PC-9 (cell line): ENCODE measurements at regions not wholly inside any gene's neighbourhood (a gene's known extent, or its start where the extent isn't known, plus 50 kb on each side); places are given as distances from the start of the nearest gene placed in this dataset.

Source experiments
- BruUV-seq: library from RNA; stranded (reverse); fragments of 400-500 nt; replicated peaks from 2 replicates; lab custom pipeline; 2021; lab: Mats Ljungman, UMichigan
- CTCF ChIA-PET: fragments of 300-600 bp; sonication (Branson Sonifier 250); formaldehyde crosslinking; loops from one replicate; lab custom pipeline; 2022; ENCODE audit warnings: antibody characterized with exemption; lab: Charles Lee
- POLR2A ChIA-PET: fragments of 300-600 bp; sonication (Branson Sonifier 250); formaldehyde crosslinking; loops from one replicate; lab custom pipeline; 2022; ENCODE audit warnings: antibody characterized with exemption; ENCODE audit not compliant: unreplicated experiment; lab: Charles Lee
- DNase-seq, 2 experiments: peaks; one replicate each; pipeline versions ENCODE4 v3.0.0 to v3.0.0-alpha.2; 2015 to 2022; ENCODE audit warnings: mixed read lengths in 1 of 2
- H2AFZ ChIP-seq: fragments of 200-600 bp; sonication (generic); 2 replicates; pipeline ENCODE4 v1.8.1; 2017; ENCODE audit warnings: antibody characterized with exemption
- H3F3A ChIP-seq: fragments of 200-600 bp; sonication (generic); 2 replicates; pipeline ENCODE4 v1.8.1; 2017; ENCODE audit warnings: antibody characterized with exemption, mild to moderate bottlenecking, low read depth; ENCODE audit not compliant: insufficient read depth
- H3K27ac ChIP-seq: fragments of 200-600 bp; sonication (generic); 2 replicates; pipeline ENCODE4 v1.6.1; 2016; ENCODE audit warnings: mixed run types
- H3K27me3 ChIP-seq: fragments of 200-600 bp; sonication (generic); 2 replicates; pipeline ENCODE4 v1.6.1; 2016; ENCODE audit warnings: low read depth, mixed run types; ENCODE audit not compliant: insufficient read depth
- H3K36me3 ChIP-seq: fragments of 200-600 bp; sonication (generic); 2 replicates; pipeline ENCODE4 v1.6.1; 2016; ENCODE audit warnings: low read depth, mixed run types
- H3K4me1 ChIP-seq: fragments of 200-600 bp; sonication (generic); replicated peaks from 2 replicates; pipeline ENCODE4 v1.6.1; 2016; ENCODE audit warnings: mixed run types; ENCODE audit not compliant: insufficient read depth
- H3K4me2 ChIP-seq: fragments of 200-600 bp; sonication (generic); 2 replicates; pipeline ENCODE4 v1.6.1; 2017; ENCODE audit warnings: mixed run types
- H3K4me3 ChIP-seq: fragments of 200-600 bp; sonication (generic); 2 replicates; pipeline ENCODE4 v1.6.1; 2016; ENCODE audit warnings: mixed run types
- H3K79me2 ChIP-seq: fragments of 200-600 bp; sonication (generic); 2 replicates; pipeline ENCODE4 v1.6.1; 2017; ENCODE audit warnings: low read depth, mixed run types
- H3K9me2 ChIP-seq: fragments of 200-600 bp; sonication (generic); 2 replicates; pipeline ENCODE4 v1.8.1; 2017; ENCODE audit warnings: mild to moderate bottlenecking; ENCODE audit not compliant: insufficient read depth
- H3K9me3 ChIP-seq: fragments of 200-600 bp; sonication (generic); 2 replicates; pipeline ENCODE4 v1.8.1; 2016; ENCODE audit warnings: low read depth; ENCODE audit not compliant: insufficient read depth
- H4K20me1 ChIP-seq: fragments of 200-600 bp; sonication (generic); 2 replicates; pipeline ENCODE4 v1.8.1; 2017; ENCODE audit not compliant: insufficient read depth
- EZH2 ChIP-seq: fragments of 200-600 bp; sonication (generic); IDR thresholded peaks from 2 replicates; pipeline ENCODE4 v1.8.0; 2017; ENCODE audit warnings: antibody characterized with exemption, low read depth
- intact Hi-C: fragments of 100-400 bp; cut with micrococcal nuclease; formaldehyde crosslinking; loops from one replicate; pipeline ENCODE4 v1.10.0; 2022; ENCODE audit not compliant: unreplicated experiment
- TF ChIP-seq, protein P1 (sequence below): fragments of 200-600 bp; sonication (generic); conservative IDR thresholded peaks from 2 replicates; pipeline ENCODE4 v1.6.1; 2017; ENCODE audit warnings: mixed run types, antibody characterized with exemption, mild to moderate bottlenecking, moderate library complexity

DNA sequence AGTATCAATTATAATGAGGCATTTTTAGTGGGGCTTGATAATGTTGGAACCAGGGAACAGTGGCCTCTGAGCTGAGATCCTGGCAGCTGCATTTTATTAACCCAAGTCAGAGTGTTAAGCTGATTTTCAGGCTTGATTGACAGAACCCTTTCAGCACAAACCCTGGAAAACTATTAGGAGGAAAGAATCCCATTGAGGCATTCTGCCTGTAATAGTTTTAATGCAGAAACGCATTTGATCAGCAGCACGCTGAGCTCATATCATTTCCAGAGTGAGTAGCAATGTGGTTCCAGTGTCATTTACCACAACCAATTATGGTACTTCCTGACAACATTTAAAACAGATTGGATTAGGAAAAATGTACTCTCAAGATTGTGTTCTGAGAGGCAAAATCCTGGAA lies 78.3 kb upstream of the BARHL2 start:
- Histone ChIP-seq H3K4me3 (no peak overlapping the region), H2AFZ (no peak overlapping the region), H3K27me3 (no peaks in the 10 kb centered on the region), H3K4me2 (no peak overlapping the region), H3F3A (no peaks in the 10 kb centered on the region), H3K79me2 (no peaks in the 10 kb centered on the region), H3K27ac (no peak overlapping the region), H3K4me1 (no peaks in the 10 kb centered on the region), H4K20me1 (no peaks in the 10 kb centered on the region), H3K36me3 (no peaks in the 10 kb centered on the region), H3K9me3 (no peaks in the 10 kb centered on the region), H3K9me2 (no peaks in the 10 kb centered on the region)
- TF ChIP-seq, protein P1, sequence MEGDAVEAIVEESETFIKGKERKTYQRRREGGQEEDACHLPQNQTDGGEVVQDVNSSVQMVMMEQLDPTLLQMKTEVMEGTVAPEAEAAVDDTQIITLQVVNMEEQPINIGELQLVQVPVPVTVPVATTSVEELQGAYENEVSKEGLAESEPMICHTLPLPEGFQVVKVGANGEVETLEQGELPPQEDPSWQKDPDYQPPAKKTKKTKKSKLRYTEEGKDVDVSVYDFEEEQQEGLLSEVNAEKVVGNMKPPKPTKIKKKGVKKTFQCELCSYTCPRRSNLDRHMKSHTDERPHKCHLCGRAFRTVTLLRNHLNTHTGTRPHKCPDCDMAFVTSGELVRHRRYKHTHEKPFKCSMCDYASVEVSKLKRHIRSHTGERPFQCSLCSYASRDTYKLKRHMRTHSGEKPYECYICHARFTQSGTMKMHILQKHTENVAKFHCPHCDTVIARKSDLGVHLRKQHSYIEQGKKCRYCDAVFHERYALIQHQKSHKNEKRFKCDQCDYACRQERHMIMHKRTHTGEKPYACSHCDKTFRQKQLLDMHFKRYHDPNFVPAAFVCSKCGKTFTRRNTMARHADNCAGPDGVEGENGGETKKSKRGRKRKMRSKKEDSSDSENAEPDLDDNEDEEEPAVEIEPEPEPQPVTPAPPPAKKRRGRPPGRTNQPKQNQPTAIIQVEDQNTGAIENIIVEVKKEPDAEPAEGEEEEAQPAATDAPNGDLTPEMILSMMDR, result no peak
- no peak for TF ChIP-seq EZH2
- POLR2A ChIA-PET, result no interaction called here
- intact Hi-C loops, result no loop called here
- CTCF ChIA-PET, result no interaction called here
- no peak for DNase-seq
- BruUV-seq, result no TSS peak

GRCh38 chr1:90786709-90787108 lies 69.6 kb upstream of the BARHL2 start:
- POLR2A ChIA-PET, result no interaction called here
- no peaks in the 10 kb centered on the region for H3K79me2 ChIP-seq

GRCh38 chr1:90784186-90784847 lies 67.2 kb upstream of the BARHL2 start:
- POLR2A ChIA-PET, result no interaction called here
- Histone ChIP-seq H3K4me3 (no peak overlapping the region), H3K27me3 (no peaks in the 10 kb centered on the region), H3K9me3 (no peaks in the 10 kb centered on the region), H3F3A (no peaks in the 10 kb centered on the region), H3K79me2 (no peaks in the 10 kb centered on the region), H4K20me1 (no peaks in the 10 kb centered on the region), H3K27ac (no peak overlapping the region), H3K4me1 (no peaks in the 10 kb centered on the region), H3K9me2 (no peaks in the 10 kb centered on the region), H3K36me3 (no peaks in the 10 kb centered on the region), H3K4me2 (no peak overlapping the region), H2AFZ (no peak overlapping the region)
- CTCF ChIA-PET, result no interaction called here
- intact Hi-C loops, result no loop called here
- TF ChIP-seq, protein P1, result no peak
- TF ChIP-seq EZH2, result no peak
- DNase-seq, result no peak
- no TSS peak for BruUV-seq

More at GRCh38 chr1:90786709-90787108, 69.6 kb upstream of the BARHL2 start:
- H3K9me3 ChIP-seq, result no peaks in the 10 kb centered on the region
- TF ChIP-seq, protein P1, result no peak
- TF ChIP-seq EZH2, result no peak
- CTCF ChIA-PET, result no interaction called here
- H3F3A ChIP-seq, result no peaks in the 10 kb centered on the region
- no peaks in the 10 kb centered on the region for H3K9me2 ChIP-seq
- H3K4me3 ChIP-seq, result no peak overlapping the region
- H3K36me3 ChIP-seq, result no peaks in the 10 kb centered on the region
- BruUV-seq, result no TSS peak
- no peak overlapping the region for H3K27ac ChIP-seq
- H4K20me1 ChIP-seq, result no peaks in the 10 kb centered on the region
- H3K27me3 ChIP-seq, result no peaks in the 10 kb centered on the region
- no peaks in the 10 kb centered on the region for H3K4me1 ChIP-seq
- H3K4me2 ChIP-seq, result no peak overlapping the region
- DNase-seq, result no peak
- intact Hi-C loops, result no loop called here
- H2AFZ ChIP-seq, result no peak overlapping the region
